Glutamatergic neuron (in vitro differentiated cells): ENCODE measurements at regions not wholly inside any gene's neighbourhood (a gene's known extent, or its start where the extent isn't known, plus 50 kb on each side); places are given as distances from the start of the nearest gene placed in this dataset.
"Not testable (repeated sequence)": the region's sequence is repeated elsewhere in the genome, so short reads cannot be mapped to it uniquely, and the experiment has no call there.

ENCODE experiments used
- DNase-seq: peaks from one replicate; pipeline ENCODE4 v3.0.0; 2022
- H3K27ac Mint-ChIP-seq: one replicate; pipeline ENCODE4 v1.8.0; 2020; ENCODE audit warnings: mild to moderate bottlenecking, mixed read lengths, inconsistent platforms; ENCODE audit not compliant: unreplicated experiment
- H3K27me3 Mint-ChIP-seq: one replicate; pipeline ENCODE4 v1.8.0; 2020; ENCODE audit warnings: mild to moderate bottlenecking, moderate library complexity, mixed read lengths, inconsistent platforms; ENCODE audit not compliant: unreplicated experiment
- H3K36me3 Mint-ChIP-seq: one replicate; pipeline ENCODE4 v1.8.0; 2020; ENCODE audit warnings: mild to moderate bottlenecking, mixed read lengths, inconsistent platforms; ENCODE audit not compliant: unreplicated experiment
- H3K4me1 Mint-ChIP-seq: one replicate; pipeline ENCODE4 v1.8.0; 2020; ENCODE audit warnings: mild to moderate bottlenecking, low read depth, mixed read lengths, inconsistent platforms; ENCODE audit not compliant: unreplicated experiment
- H3K4me3 Mint-ChIP-seq: one replicate; pipeline ENCODE4 v1.8.0; 2020; ENCODE audit warnings: mild to moderate bottlenecking, mixed read lengths, inconsistent platforms; ENCODE audit not compliant: unreplicated experiment
- H3K9me3 Mint-ChIP-seq: one replicate; pipeline ENCODE4 v1.8.0; 2020; ENCODE audit warnings: mild to moderate bottlenecking, moderate library complexity, mixed read lengths, inconsistent platforms; ENCODE audit not compliant: unreplicated experiment
- CTCF ChIP-seq: fragments of 200-600 bp; sonication (generic); IDR thresholded peaks from one replicate; pipeline ENCODE4 v1.5.0; 2021; ENCODE audit not compliant: partially characterized antibody, unreplicated experiment

- Mint-ChIP-seq H3K36me3 (peaks cover 8% of the 10 kb centered on the region), H3K4me1 (no peaks in the 10 kb centered on the region), H3K27me3 (peaks cover 2% of the 10 kb centered on the region), H3K9me3 (peaks cover 2% of the 10 kb centered on the region), H3K27ac (no peak overlapping the region), H3K4me3 (no peak overlapping the region)
- no peak for DNase-seq
- no peak for TF ChIP-seq CTCF
These were observed 149.5 kb upstream of the LMNTD1 start for GRCh38 chr12:25702553-25702952.

DNA sequence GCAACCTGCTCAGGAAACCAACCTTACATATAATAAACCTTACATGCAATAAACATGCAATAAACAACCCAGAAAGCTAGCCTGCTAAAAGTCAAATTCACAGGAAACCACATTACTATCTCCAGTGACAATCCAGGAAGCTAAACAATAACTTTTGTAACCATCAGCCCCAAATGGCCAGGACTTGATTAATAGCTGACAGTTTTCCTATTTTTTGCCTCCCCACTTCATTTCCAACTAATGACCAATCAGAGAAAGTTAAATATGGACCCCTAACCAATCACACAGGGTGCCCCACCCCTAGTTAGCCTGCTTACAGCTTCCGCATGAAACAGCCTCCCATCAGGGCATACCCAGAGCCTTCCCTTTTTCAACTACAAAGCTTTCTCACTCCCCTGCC lies 152.2 kb upstream of the LMNTD1 start:
- Mint-ChIP-seq H3K4me1 (no peaks in the 10 kb centered on the region), H3K36me3 (peaks cover 16% of the 10 kb centered on the region), H3K27me3 (peaks cover 2% of the 10 kb centered on the region), H3K4me3 (no peak overlapping the region), H3K9me3 (peaks cover 3% of the 10 kb centered on the region), H3K27ac (no peak overlapping the region)
- no peak for TF ChIP-seq CTCF
- DNase-seq = no peak

GRCh38 chr12:25706646-25707045 lies 153.6 kb upstream of the LMNTD1 start:
- H3K9me3 Mint-ChIP-seq = not testable (repeated sequence)

DNA sequence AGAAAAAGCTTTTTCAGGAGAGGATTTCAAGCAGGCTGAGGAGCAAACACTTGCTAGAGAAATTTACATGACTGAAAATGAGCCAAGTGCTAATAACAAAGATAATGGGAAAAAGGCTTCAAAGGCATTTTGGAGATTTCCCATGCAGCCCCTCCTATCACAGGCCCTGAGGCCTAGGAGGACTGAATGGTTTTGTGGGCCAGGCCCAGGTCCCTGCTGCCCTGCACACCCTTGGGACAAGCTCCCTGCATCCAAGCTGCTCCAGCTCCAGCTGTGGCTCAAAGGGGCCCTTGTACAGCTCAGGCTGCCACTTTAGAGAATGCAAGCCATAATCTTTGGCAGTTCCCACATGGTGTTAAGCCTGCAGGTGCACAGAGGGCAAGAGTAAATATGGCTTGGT lies 154.0 kb upstream of the LMNTD1 start:
- Mint-ChIP-seq H3K4me3 (no peak overlapping the region), H3K27ac (no peak overlapping the region), H3K36me3 (peaks cover 16% of the 10 kb centered on the region), H3K9me3 (peaks cover 3% of the 10 kb centered on the region), H3K27me3 (no peaks in the 10 kb centered on the region), H3K4me1 (no peaks in the 10 kb centered on the region)
- TF ChIP-seq CTCF = no peak
- no peak for DNase-seq

More at GRCh38 chr12:25706646-25707045, 153.6 kb upstream of the LMNTD1 start:
- H3K4me1 Mint-ChIP-seq, H3K4me3 Mint-ChIP-seq, DNase-seq, H3K27ac Mint-ChIP-seq, H3K27me3 Mint-ChIP-seq: not testable (repeated sequence)
- H3K36me3 Mint-ChIP-seq = peaks cover 16% of the 10 kb centered on the region

- DNase-seq = no peak
- H3K4me1 Mint-ChIP-seq = no peaks in the 10 kb centered on the region
- no peak for TF ChIP-seq CTCF
- peaks cover 16% of the 10 kb centered on the region for H3K36me3 Mint-ChIP-seq
- H3K27me3 Mint-ChIP-seq = no peaks in the 10 kb centered on the region
- no peak overlapping the region for H3K4me3 Mint-ChIP-seq
- H3K27ac Mint-ChIP-seq = no peak overlapping the region
- H3K9me3 Mint-ChIP-seq = peaks cover 2% of the 10 kb centered on the region
These were observed 155.6 kb upstream of the LMNTD1 start for GRCh38 chr12:25708661-25709060.

- DNase-seq = no peak
- Mint-ChIP-seq H3K4me1 (no peaks in the 10 kb centered on the region), H3K36me3 (peaks cover 16% of the 10 kb centered on the region), H3K27me3 (no peaks in the 10 kb centered on the region), H3K9me3 (peaks cover 2% of the 10 kb centered on the region), H3K27ac (no peak overlapping the region), H3K4me3 (no peak overlapping the region)
- TF ChIP-seq CTCF = no peak
These were observed 157.0 kb upstream of the LMNTD1 start for GRCh38 chr12:25710128-25710527.

- H3K4me3 Mint-ChIP-seq, H3K4me1 Mint-ChIP-seq, H3K9me3 Mint-ChIP-seq, H3K27ac Mint-ChIP-seq, DNase-seq, H3K27me3 Mint-ChIP-seq: not testable (repeated sequence)
- peaks cover 16% of the 10 kb centered on the region for H3K36me3 Mint-ChIP-seq
These were observed 158.0 kb upstream of the LMNTD1 start for GRCh38 chr12:25710938-25711605.
